ENCODE measurements at regions not wholly inside any gene's neighbourhood (a gene's known extent, or its start where the extent isn't known, plus 50 kb on each side); places are given as distances from the start of the nearest gene placed in this dataset.

- TF ChIP-seq CTCF (IDR thresholded peaks at IDR 0.05) = no peak
- TF ChIP-seq POLR2A (IDR thresholded peaks at IDR 0.05) = no peak
Measured at GRCh38 chr14:25800841-25801240, 750.9 kb upstream of the STXBP6 start.
